ENCODE measurements at regions not wholly inside any gene's neighbourhood (a gene's known extent, or its start where the extent isn't known, plus 50 kb on each side); places are given as distances from the start of the nearest gene placed in this dataset.

DNA sequence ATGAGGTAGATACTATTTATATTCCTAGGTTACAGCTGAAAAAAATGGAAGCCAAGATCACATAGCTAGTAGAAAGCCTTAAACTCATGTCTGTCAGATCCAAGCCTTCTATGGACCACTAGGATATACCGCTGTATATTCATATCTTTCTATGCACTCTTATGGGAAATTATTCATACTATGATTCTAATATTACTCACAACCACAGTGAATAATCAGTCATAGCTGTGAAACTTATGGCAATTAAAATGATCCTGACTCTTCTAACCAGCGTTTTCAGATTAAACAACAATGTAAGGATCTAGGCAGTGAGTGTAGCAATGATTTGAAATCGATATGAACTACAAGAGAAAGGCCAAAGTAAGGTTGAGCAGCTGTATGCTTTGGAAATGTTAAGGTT, 111.0 kb downstream of the RASGEF1B start:
- TF ChIP-seq POLR2A (IDR thresholded peaks at IDR 0.05; ENCODE audit: low read depth, low read length): no peak
- TF ChIP-seq, protein P1, sequence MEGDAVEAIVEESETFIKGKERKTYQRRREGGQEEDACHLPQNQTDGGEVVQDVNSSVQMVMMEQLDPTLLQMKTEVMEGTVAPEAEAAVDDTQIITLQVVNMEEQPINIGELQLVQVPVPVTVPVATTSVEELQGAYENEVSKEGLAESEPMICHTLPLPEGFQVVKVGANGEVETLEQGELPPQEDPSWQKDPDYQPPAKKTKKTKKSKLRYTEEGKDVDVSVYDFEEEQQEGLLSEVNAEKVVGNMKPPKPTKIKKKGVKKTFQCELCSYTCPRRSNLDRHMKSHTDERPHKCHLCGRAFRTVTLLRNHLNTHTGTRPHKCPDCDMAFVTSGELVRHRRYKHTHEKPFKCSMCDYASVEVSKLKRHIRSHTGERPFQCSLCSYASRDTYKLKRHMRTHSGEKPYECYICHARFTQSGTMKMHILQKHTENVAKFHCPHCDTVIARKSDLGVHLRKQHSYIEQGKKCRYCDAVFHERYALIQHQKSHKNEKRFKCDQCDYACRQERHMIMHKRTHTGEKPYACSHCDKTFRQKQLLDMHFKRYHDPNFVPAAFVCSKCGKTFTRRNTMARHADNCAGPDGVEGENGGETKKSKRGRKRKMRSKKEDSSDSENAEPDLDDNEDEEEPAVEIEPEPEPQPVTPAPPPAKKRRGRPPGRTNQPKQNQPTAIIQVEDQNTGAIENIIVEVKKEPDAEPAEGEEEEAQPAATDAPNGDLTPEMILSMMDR (conservative IDR thresholded peaks at IDR 0.05; ENCODE audit: low read depth, low read length): no peak
